ENCODE measurements at regions not wholly inside any gene's neighbourhood (a gene's known extent, or its start where the extent isn't known, plus 50 kb on each side); places are given as distances from the start of the nearest gene placed in this dataset.

GRCh38 chr10:128281343-128281742 lies 155.1 kb upstream of the MKI67 start:
- DNase-seq (ENCODE audit: low read depth in 2 of 2): no peak

- DNase-seq (ENCODE audit: low read depth in 2 of 2): no peak
Observed at GRCh38 chr10:128281861-128282260, 155.6 kb upstream of the MKI67 start.

DNA sequence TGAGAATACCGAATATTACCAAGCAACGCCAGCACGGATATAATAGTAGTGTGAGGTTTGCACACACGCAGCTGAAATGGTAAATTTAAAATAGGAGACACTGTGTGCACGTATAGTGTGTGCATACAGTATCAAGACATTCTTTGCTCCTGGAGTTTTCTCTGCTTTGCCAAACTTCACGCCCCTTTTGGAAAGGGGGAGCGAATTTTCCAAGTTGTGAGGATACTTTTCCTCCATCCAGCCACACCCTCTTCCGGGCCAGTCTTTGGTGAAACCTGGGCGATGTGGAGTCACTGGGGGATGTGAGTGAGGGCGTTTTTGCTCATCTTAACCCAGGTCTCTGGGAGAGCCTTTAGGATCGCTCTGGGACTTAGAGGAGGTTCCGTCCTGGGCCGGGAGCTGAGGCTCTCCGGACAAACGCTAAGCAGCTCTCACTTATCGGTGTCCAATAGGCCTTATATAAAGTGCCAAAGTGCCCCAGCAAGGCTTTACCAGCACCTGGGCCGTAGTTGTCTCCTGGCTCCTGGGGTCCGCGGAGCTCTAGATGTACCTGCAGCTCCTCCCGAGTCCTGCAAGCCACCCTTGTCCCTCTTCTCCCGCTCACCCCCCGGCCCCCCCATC lies 160.0 kb upstream of the MKI67 start:
- DNase-seq (ENCODE audit: low read depth in 2 of 2): no peak

- no peak for DNase-seq (ENCODE audit: low read depth in 2 of 2)
Observed at GRCh38 chr10:128286762-128287500, 160.7 kb upstream of the MKI67 start.

- DNase-seq (ENCODE audit: low read depth in 2 of 2): no peak
Observed at GRCh38 chr10:128287921-128288320, 161.7 kb upstream of the MKI67 start.

- no peak for DNase-seq (ENCODE audit: low read depth in 2 of 2)
Observed at GRCh38 chr10:128289621-128290020, 163.4 kb upstream of the MKI67 start.

DNA sequence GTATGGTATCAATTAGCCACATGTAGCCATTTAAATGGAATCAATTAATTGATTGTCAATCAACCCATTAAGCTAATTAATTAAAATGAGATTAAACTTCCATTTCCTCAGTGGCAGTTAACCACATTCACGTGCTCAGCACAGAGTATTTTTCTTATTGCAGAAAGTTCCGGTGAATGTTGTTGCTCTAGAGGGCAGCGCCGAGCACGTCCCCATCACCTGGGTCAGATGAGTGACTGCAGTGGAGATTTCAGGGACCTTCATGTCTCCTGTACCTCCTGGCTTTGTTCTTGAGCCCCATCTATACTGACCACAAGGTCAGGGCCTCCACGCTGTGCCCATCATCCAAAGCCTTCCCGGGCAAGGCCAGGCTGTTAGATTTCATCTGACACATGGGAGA lies 168.8 kb upstream of the MKI67 start:
- no peak for DNase-seq (ENCODE audit: low read depth in 2 of 2)

DNA sequence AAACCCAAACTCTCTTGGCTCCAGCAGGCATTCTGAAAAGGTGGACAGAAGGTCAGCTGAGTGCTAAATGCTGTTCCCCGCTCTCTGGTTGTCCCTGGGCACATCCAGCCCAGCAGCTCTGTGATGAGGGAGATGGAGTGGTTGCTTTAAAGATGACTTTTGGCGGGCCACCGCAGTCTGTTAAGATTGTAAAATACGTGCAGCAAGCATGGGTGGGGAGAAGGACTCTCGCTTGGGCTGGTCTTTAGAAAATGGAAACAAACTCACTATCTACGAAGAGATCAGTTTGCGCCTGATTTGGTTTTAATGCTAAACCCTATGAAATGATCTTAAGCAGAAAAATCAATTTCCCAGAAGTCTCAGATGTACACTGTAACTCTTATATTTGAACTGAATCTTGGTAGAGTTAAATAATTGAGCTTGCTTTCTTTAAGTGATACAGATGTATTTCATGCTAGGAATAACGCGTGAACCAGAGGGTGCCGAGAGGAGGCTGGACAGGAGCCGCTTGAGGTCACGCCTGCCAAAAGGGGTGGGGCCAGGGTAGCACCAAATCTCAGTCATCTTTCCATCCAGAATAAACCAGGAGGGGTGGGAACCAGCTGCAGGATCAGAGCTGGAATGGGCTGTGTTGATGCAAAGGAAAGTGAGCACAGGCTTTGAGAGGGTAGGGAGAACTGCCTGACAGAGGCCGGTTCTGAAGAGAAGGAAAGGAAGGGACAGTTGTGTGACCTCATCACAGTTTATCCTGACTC lies 170.2 kb upstream of the MKI67 start:
- no peak for DNase-seq (ENCODE audit: low read depth in 2 of 2)

DNA sequence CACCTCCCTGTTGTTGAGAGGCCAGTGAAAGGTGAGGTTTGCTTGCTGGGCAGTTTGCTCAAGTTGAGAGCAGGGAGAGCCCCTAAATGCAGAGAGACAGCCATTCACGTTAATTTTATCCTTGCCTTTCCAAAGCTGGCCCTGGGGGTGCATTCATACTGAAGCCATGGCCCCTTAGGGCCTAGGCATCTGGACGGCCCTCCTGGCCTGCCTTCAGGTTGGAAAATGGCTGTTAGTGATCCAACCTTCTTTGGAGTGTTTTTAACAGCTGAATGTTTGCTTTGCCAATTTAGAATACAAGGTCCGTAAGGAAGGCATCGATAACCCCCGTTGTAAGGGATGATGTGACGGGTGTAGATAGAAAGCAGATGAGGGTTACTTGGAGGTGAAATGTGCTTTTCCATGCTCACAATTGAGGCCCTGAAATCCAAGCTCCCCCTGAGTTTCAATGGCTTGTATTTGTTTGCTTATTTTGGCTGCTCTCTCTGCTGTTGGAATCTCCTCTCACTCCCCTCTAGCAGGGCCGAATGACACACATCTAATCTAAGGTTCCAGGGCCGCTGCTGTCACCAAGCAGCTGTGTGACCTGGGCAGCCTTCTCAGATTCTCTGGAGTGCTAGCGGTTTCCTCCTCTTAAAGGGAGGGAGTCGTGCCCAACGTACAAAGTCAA lies 171.6 kb upstream of the MKI67 start:
- no peak for DNase-seq (ENCODE audit: low read depth in 2 of 2)

GRCh38 chr10:128298587-128298986 lies 172.4 kb upstream of the MKI67 start:
- no peak for DNase-seq (ENCODE audit: low read depth in 2 of 2)

DNA sequence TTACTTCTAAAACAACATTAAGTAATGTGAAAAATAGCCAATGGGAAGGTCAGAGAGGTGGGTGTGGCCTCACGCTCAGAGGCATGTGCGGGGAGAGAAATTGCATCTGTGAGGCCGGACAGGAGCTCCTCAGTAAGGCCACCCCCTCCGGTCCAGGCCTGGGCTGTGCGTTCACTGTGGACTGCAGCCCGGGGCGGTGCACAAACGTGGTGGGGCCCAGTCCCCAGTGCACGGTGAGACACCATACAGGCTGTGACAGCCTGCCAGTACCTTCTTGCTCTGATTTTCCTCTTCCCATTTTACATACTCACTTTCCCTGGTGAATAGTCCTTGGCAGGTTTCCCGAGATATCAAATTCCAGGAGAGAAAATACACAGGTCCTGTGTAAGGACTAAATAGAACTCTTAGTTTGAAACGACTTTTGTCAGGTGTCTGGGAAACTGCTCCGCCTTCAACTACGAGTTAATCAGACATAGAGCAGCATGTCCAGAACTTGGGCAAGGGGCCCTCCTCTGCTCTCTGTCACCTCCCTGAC lies 174.1 kb upstream of the MKI67 start:
- no peak for DNase-seq (ENCODE audit: low read depth in 2 of 2)

- no peak for DNase-seq (ENCODE audit: low read depth in 2 of 2)
Observed at GRCh38 chr10:128301051-128301450, 174.8 kb upstream of the MKI67 start.

GRCh38 chr10:128302808-128303207 lies 176.6 kb upstream of the MKI67 start:
- no peak for DNase-seq (ENCODE audit: low read depth in 2 of 2)

- DNase-seq (ENCODE audit: low read depth in 2 of 2): no peak
Observed at GRCh38 chr10:128304271-128304670, 178.0 kb upstream of the MKI67 start.

DNA sequence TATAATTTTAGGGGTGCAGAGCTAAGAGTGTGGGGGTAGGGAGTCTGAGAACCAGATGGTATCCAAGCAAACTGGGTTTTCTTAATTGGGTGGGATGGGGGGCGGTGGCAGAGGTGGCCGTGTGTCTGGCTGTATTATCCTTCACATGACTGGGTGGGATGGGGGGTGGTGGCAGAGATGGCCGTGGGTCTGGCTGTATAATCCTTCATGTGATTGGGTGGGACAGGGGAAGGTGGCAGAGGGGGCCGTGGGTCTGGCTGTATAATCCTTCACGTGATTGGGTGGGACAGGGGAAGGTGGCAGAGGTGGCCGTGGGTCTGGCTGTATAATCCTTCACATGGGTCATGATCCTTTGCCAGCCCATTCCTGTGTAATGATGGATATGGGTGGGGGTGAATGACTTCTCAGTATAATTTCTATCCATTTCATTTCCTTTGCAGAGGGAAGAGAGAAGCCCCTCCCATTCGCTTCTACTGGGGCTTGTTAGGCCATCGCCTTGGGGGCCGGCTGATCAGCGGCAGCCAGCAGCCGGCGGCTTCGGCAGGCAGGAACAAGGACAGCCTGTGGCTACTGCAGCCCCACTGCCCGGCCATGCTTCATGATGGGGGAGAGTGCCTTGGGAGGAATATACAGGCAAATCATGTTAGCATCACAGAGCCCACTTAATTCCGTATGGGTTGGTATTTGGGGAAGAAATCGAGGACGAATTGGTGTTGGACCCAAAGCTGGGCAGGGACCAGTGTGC lies 179.6 kb upstream of the MKI67 start:
- DNase-seq (ENCODE audit: low read depth in 2 of 2): no peak

- DNase-seq (ENCODE audit: low read depth in 2 of 2): no peak
Observed at GRCh38 chr10:128306535-128306934, 180.3 kb upstream of the MKI67 start.

DNA sequence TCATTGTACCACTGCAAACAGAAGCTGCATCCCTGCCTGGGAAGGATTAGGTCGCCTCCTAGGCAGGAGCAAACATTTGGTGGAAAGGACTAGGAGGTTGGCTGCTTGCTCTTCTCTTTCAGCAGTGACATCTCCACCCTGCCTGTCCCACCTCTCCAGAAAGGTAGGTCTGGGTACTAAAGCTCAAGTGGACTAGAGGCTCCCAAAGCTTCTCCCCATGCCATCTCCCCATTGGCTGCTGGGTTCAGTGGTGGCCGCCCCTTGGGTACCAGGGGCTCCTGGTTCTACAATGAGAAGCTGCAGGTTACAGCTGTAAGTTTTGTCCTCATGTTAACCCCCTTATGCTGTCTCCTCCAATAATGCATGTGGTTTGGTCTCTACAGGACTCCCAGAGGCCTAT lies 180.7 kb upstream of the MKI67 start:
- no peak for DNase-seq (ENCODE audit: low read depth in 2 of 2)

- no peak for DNase-seq (ENCODE audit: low read depth in 2 of 2)
Observed at GRCh38 chr10:128307820-128308219, 181.6 kb upstream of the MKI67 start.

GRCh38 chr10:128310971-128311658 lies 184.9 kb upstream of the MKI67 start:
- DNase-seq (ENCODE audit: low read depth in 2 of 2): no peak

DNA sequence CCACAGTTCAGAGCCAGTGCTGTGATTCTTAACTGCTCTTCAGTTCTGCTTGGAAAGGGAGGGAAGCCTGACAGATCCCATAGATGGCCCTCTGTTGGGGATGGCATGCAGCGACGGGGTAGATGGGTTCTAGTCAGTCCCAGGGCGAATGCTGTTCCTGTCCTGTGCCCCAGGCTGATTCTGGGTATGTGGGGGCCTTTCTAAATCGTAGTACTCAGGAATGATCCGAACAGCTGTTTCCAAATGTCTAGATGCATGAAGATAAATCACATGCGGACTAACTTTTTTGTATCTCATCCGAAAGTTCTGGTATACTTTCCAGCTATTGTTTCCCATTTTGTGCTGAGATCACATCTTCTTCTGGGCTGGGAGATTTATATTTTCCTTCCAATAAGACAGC lies 186.0 kb upstream of the MKI67 start:
- no peak for DNase-seq (ENCODE audit: low read depth in 2 of 2)

DNA sequence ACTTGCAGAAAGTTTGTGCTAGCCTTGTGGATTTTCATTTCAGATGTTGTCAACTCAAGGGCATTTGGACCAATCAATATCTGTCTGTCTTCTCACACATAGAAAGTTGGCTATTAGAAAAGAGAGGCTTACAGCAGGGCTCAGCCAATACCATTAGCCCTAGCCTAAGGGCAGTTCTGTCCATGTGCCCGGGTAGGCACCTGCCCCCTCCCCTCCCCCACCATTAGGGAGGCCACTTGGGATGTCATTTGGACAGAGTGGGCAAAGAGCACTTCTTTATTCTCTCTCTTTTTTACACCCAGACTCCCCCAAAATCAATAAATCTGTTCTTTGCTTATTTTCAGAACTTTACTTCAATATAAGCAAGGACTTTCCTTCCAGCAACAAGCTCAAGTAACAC lies 188.5 kb upstream of the MKI67 start:
- DNase-seq (ENCODE audit: low read depth in 2 of 2): no peak
